GM21381 (cell line): ENCODE measurements at regions not wholly inside any gene's neighbourhood (a gene's known extent, or its start where the extent isn't known, plus 50 kb on each side); places are given as distances from the start of the nearest gene placed in this dataset.

Source experiments
- ATAC-seq: cut with Tn5 transposase; IDR thresholded peaks from one replicate; pipeline ENCODE4 v1.9.1; 2021; ENCODE audit warnings: mild to moderate bottlenecking, moderate library complexity; ENCODE audit not compliant: unreplicated experiment

GRCh38 chr3:175913286-175913685 is 1054.2 kb downstream of the NAALADL2 start:
- no peak for ATAC-seq

- ATAC-seq: no peak
Measured at GRCh38 chr3:175911937-175912336, 1052.8 kb downstream of the NAALADL2 start.

- no peak for ATAC-seq
Measured at GRCh38 chr3:175902226-175902625, 1043.1 kb downstream of the NAALADL2 start.

GRCh38 chr3:175898194-175898593 is 1039.1 kb downstream of the NAALADL2 start:
- ATAC-seq: no peak

GRCh38 chr3:175896655-175897054 is 1037.5 kb downstream of the NAALADL2 start:
- no peak for ATAC-seq

GRCh38 chr3:175895731-175896130 is 1036.6 kb downstream of the NAALADL2 start:
- no peak for ATAC-seq

- ATAC-seq: no peak
Measured at GRCh38 chr3:175893566-175893965, 1034.4 kb downstream of the NAALADL2 start.

- ATAC-seq: no peak
Measured at GRCh38 chr3:175890066-175890465, 1030.9 kb downstream of the NAALADL2 start.

- no peak for ATAC-seq
Measured at GRCh38 chr3:175885231-175885766, 1026.2 kb downstream of the NAALADL2 start.

- no peak for ATAC-seq
Measured at GRCh38 chr3:175879417-175879816, 1020.3 kb downstream of the NAALADL2 start.

- ATAC-seq: no peak
Measured at GRCh38 chr3:175869404-175869803, 1010.3 kb downstream of the NAALADL2 start.

GRCh38 chr3:175868626-175869025 is 1009.5 kb downstream of the NAALADL2 start:
- ATAC-seq: no peak

- ATAC-seq: no peak
Measured at GRCh38 chr3:175865724-175866123, 1006.6 kb downstream of the NAALADL2 start.

GRCh38 chr3:175861916-175862315 is 1002.8 kb downstream of the NAALADL2 start:
- ATAC-seq: no peak
